Ovary (tissue), 7 donors: ENCODE measurements at regions not wholly inside any gene's neighbourhood (a gene's known extent, or its start where the extent isn't known, plus 50 kb on each side); places are given as distances from the start of the nearest gene placed in this dataset.
"Not testable (repeated sequence)": the region's sequence is repeated elsewhere in the genome, so short reads cannot be mapped to it uniquely, and the experiment has no call there.

Source experiments
- DNase-seq, 5 donors: peaks; one replicate each; pipeline ENCODE4 v3.0.0-alpha.2; 2019 to 2020
- H3K27ac ChIP-seq, 2 donors: fragments of 200-600 bp; one replicate each; pipeline versions ENCODE4 v1.5.1 to v1.8.0; 2019 to 2022
- H3K27me3 ChIP-seq: fragments of 200-600 bp; one replicate; pipeline ENCODE4 v1.8.0; 2022
- H3K36me3 ChIP-seq: fragments of 200-600 bp; sonication (generic); one replicate; pipeline ENCODE4 v1.5.1; 2019
- H3K4me1 ChIP-seq: one replicate; pipeline ENCODE4 v1.8.1; 2013; ENCODE audit warnings: mild to moderate bottlenecking, moderate library complexity; ENCODE audit not compliant: insufficient read depth
- H3K4me3 ChIP-seq: fragments of 200-600 bp; sonication (generic); one replicate; pipeline ENCODE4 v1.5.1; 2017
- H3K9me3 ChIP-seq, 2 donors: fragments of 200-600 bp in 1 of 2; sonication (generic) in 1 of 2; one replicate each; pipeline versions ENCODE4 v1.5.1 to v1.8.1; 2013 to 2019; ENCODE audit warnings: mild to moderate bottlenecking in 1 of 2, moderate library complexity in 1 of 2
- EP300 ChIP-seq: sonication (generic); formaldehyde crosslinking; IDR thresholded peaks from one replicate; pipeline ENCODE4 v1.6.1; 2017; ENCODE audit warnings: antibody characterized with exemption
- POLR2A ChIP-seq: fragments of 450-650 bp; IDR thresholded peaks from one replicate; pipeline ENCODE4 v1.6.1; 2017; ENCODE audit warnings: antibody characterized with exemption, mild to moderate bottlenecking, moderate library complexity
- WGBS, 3 donors: extraction: QIAGEN DNeasy Blood & Tissue Kit in 1 of 3; methylation state at CpG; one replicate each; pipeline versions ENCODE4 v1.1.5 to v1.1.7; 2013 to 2017; 5-methylcytosine and 5-hydroxymethylcytosine counted together
- intact Hi-C, 4 donors: fragments of 100-400 bp; cut with DNase I; formaldehyde crosslinking; loops; one replicate each; pipeline versions ENCODE4 v1.11.0 to v1.15.1; 2022 to 2023
- TF ChIP-seq, protein P1 (sequence below), 3 donors: fragments of 450-650 bp in 2 of 3; fragments of 200-600 bp in 1 of 3; IDR thresholded peaks; one replicate each; pipeline versions ENCODE4 v1.5.1 to v1.8.0; 2016 to 2022; ENCODE audit warnings: antibody characterized with exemption in 3 of 3, mild to moderate bottlenecking in 1 of 3
- donor health status: DM: no; HTN: no; CAD: no; lungs with moderate emphysema.
- donor health status: DM: no; HTN: no; CAD: no.
- donor health status: Bipolar disorder and iron deficiency.
- donor health status: DM: no; HTN: no; CAD: no.
- donor health status: DM: yes; HTN: yes; CAD: no.

DNA sequence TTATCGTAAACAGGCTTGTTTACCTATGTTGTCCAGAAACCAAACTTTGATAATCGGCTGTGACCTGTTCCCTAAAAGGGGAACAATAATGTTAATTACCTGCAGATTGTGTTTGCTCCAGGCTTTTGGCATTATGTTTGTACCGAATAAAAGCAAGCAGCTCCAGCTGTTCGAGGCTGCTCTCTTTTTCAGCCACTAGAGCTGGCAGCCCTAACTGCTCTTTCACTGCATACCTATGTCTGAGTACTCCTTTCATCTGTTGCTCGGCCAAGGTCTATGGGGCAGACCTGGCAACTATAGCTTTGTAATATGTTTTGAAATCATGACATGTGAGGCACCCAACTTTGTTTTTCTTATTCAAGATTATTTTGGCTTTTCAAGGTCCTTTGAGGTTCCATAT, 77.8 kb upstream of the EHBP1 start:
- no peak for DNase-seq
- Histone ChIP-seq H3K27me3 (no peaks in the 10 kb centered on the region), H3K27ac (no peak overlapping the region), H3K36me3 (no peaks in the 10 kb centered on the region), H3K4me1 (no peaks in the 10 kb centered on the region), H3K4me3 (no peak overlapping the region), H3K9me3 (no peaks in the 10 kb centered on the region)
- no peak for TF ChIP-seq EP300
- TF ChIP-seq, protein P1, sequence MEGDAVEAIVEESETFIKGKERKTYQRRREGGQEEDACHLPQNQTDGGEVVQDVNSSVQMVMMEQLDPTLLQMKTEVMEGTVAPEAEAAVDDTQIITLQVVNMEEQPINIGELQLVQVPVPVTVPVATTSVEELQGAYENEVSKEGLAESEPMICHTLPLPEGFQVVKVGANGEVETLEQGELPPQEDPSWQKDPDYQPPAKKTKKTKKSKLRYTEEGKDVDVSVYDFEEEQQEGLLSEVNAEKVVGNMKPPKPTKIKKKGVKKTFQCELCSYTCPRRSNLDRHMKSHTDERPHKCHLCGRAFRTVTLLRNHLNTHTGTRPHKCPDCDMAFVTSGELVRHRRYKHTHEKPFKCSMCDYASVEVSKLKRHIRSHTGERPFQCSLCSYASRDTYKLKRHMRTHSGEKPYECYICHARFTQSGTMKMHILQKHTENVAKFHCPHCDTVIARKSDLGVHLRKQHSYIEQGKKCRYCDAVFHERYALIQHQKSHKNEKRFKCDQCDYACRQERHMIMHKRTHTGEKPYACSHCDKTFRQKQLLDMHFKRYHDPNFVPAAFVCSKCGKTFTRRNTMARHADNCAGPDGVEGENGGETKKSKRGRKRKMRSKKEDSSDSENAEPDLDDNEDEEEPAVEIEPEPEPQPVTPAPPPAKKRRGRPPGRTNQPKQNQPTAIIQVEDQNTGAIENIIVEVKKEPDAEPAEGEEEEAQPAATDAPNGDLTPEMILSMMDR (IDR thresholded peaks at IDR 0.05), result no peak
- TF ChIP-seq POLR2A, result no peak
- intact Hi-C loops, result no loop called here
- WGBS, 3 donors, result 47 to 58% (median 54%) methylated on average over 5 of the region's 5 CpGs

DNA sequence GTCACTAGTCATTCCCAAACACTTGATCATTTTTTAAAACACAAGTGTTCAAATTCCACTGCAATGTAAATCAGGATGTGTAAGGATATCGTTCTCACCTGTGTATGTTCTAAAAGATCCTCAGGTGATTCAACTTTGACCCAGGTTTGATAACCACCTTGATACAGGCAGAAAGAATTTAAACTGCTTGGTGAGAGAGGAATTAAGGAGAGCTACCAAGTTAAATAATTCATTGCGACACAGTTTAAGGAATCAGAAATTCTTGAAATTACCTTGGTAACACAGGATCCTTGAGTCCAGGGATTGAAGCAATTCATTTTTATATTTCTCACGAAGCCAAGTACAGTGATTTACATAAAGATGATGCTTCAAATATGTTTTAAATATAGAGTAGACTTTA, 80.7 kb upstream of the EHBP1 start:
- no peak overlapping the region for H3K4me3 ChIP-seq
- TF ChIP-seq EP300, result no peak
- TF ChIP-seq, protein P1 (IDR thresholded peaks at IDR 0.05), result no peak
- TF ChIP-seq POLR2A, result no peak
- no peak overlapping the region for H3K27ac ChIP-seq
- H3K4me1 ChIP-seq, result no peaks in the 10 kb centered on the region
- H3K36me3 ChIP-seq, result no peaks in the 10 kb centered on the region
- H3K9me3 ChIP-seq, result no peaks in the 10 kb centered on the region
- 84 to 89% (median 85%) methylated on average over 3 of the region's 3 CpGs for WGBS, 3 donors
- intact Hi-C loops, result no loop called here
- no peak for DNase-seq
- no peaks in the 10 kb centered on the region for H3K27me3 ChIP-seq

DNA sequence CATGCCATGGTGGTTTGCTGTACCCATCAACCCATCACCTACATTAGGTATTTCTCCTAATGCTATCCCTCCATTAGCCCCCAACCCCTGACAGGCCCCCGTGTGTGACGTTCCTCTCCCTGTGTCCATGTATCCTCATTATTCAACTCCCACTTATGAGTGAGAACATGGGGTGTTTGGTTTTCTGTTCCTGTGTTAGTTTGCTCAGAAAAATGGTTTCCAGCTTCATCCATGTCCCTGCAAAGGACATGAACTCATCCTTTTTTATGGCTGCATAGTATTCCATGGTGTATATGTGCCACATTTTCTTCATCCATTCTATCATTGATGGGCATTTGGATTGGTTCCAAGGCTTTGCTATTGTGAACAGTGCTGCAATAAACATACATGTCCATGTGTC, 89.0 kb upstream of the EHBP1 start:
- intact Hi-C loops, DNase-seq: not testable (repeated sequence)
- 95 to 98% (median 96%) methylated on average over 2 of the region's 2 CpGs for WGBS, 3 donors

DNA sequence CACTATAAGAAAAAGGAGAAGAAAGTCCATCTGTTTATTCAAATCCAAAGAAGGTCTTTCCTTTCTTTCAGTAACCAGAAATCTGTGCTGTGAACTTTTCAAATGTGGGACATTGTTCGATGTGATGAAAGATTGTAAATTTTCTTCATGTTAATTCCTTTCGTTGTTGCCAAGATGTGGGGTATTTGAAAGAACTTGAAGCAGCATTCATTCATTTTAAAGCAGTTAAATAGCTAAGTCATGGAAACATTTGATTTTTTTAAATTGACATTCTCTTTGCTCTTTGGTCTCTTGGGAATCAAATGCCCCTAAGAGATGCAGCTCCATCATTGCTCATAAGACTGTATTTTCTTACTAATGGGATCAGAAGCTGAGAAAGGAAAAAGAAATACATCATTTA, 93.7 kb upstream of the EHBP1 start:
- WGBS, 3 donors, result 64 to 80% (median 74%) methylated on average over 2 of the region's 2 CpGs
- TF ChIP-seq, protein P1 (IDR thresholded peaks at IDR 0.05), result no peak
- Histone ChIP-seq H3K27me3 (no peaks in the 10 kb centered on the region), H3K27ac (no peak overlapping the region), H3K4me3 (no peak overlapping the region), H3K36me3 (no peaks in the 10 kb centered on the region), H3K9me3 (no peaks in the 10 kb centered on the region), H3K4me1 (peaks cover 2% of the 10 kb centered on the region)
- no peak for DNase-seq
- intact Hi-C loops, result no loop called here

More for the DNA sequence above, 89.0 kb upstream of the EHBP1 start:
- H3K36me3 ChIP-seq, H3K27me3 ChIP-seq, H3K4me1 ChIP-seq, H3K9me3 ChIP-seq, H3K4me3 ChIP-seq, H3K27ac ChIP-seq: not testable (repeated sequence)

DNA sequence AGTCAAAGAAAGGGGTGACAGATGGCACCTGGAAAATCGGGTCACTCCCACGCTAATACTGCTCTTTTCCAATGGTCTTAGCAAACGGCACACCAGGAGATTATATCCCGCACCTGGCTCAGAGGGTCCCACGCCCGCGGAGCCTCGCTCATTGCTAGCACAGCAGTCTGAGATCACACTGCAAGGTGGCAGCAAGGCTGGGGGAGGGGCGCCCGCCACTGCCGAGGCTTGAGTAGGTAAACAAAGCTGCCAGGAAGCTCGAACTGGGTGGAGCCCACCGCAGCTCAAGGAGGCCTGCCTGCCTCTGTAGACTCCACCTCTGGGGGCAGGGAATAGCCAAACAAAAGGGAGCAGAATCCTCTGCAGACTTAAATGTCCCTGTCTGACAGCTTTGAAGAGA, 99.5 kb upstream of the TMEM17 start:
- DNase-seq, H3K4me1 ChIP-seq, H3K4me3 ChIP-seq, H3K36me3 ChIP-seq, H3K27ac ChIP-seq, H3K9me3 ChIP-seq, intact Hi-C loops, H3K27me3 ChIP-seq: not testable (repeated sequence)
- 87 to 88% (median 87%) methylated on average over 13 of the region's 13 CpGs for WGBS, 3 donors

DNA sequence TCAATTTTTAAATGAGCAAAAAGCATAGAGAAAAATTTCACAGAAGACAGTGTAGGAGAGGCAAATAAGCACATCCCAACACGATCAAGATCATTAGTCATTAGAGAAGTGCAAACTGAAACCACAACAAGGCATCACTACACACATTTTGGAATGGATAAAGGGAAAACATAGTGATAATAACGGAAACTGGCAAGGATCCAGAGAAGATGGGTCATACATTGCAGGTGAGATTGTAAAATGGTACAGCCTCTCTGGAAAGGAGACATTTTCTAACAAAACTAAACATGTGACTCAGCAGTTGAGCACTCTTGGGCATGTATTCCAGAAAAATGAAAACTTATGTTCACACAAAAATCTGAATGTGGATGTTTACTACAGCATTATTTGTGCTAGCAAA, 98.3 kb upstream of the TMEM17 start:
- TF ChIP-seq POLR2A (no peak), EP300 (no peak)
- TF ChIP-seq, protein P1 (IDR thresholded peaks at IDR 0.05), result no peak
- Histone ChIP-seq H3K36me3 (no peaks in the 10 kb centered on the region), H3K4me3 (no peak overlapping the region), H3K9me3 (no peaks in the 10 kb centered on the region), H3K27me3 (no peaks in the 10 kb centered on the region), H3K4me1 (no peaks in the 10 kb centered on the region), H3K27ac (no peak overlapping the region)
- no peak for DNase-seq
- intact Hi-C loops, result no loop called here
- 25 to 41% (median 37%) methylated on average over 2 of the region's 2 CpGs for WGBS, 3 donors
